HG03280 (cell line): ENCODE measurements at regions not wholly inside any gene's neighbourhood (a gene's known extent, or its start where the extent isn't known, plus 50 kb on each side); places are given as distances from the start of the nearest gene placed in this dataset.
A peak's percentile ranks its signal among the peaks of the same experiment; 100 is the strongest.

Experiments used
- ATAC-seq: cut with Tn5 transposase; IDR thresholded peaks from one replicate; pipeline ENCODE4 v1.9.1; 2021; ENCODE audit warnings: mild to moderate bottlenecking, moderate library complexity; ENCODE audit not compliant: unreplicated experiment

DNA sequence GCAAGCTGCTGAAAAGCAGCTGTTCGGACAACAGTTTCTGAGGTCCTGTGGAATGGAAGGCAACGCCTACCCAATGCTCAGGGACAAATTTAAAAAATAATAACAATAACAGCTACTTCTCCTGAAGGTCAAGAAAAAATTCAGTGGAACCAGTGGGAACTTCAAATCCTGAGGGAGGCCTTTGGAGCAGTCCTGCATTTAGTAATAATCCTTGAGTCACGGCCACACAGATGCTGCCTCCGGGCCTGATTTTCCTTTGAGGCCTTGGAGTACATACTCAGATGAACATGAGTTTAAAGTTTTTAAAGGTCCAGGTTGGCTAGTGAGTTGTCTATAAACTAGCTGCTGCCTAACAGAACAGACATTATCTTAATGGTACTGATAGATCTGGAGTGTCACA lies 268.0 kb downstream of the MSRB3 start:
- ATAC-seq = no peak

DNA sequence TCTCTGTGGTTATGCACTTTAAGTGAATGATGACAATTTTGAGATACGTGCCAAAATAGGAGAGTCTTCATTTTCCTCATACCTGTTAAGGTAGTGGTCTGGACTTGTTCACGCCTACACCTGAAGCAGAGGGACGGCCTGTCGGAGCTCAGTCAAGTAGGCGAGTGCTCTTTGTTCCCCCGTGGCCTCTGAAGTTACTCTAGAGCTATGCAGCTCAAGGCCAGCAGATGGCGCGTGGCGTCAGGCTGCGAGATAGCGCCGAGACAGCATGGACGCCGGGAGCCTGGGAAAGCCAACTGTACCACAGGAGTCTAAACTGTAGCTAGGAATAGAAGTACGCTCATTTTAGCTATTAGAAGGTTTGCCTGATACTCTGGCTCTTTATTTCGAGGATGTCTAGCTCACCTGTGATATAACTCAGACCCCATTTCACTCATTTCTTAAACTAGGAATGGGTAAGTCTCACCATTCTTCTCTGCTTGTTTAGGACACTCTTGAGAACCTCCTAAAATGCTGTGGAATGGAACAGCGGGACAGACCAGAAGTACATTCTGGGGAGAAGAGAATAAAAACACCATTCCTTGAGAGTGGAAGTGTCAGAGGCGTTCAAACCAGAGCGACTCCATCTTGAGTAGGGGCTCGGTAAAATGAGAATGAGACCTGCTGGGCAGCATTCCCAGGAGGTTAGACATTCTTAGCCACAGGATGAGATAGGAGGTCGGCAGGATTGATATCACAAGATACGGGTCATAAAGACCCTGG lies 267.4 kb upstream of the HMGA2 start:
- peak; percentile 99 for ATAC-seq

GRCh38 chr12:65557438-65558181 lies 266.7 kb upstream of the HMGA2 start:
- no peak for ATAC-seq

DNA sequence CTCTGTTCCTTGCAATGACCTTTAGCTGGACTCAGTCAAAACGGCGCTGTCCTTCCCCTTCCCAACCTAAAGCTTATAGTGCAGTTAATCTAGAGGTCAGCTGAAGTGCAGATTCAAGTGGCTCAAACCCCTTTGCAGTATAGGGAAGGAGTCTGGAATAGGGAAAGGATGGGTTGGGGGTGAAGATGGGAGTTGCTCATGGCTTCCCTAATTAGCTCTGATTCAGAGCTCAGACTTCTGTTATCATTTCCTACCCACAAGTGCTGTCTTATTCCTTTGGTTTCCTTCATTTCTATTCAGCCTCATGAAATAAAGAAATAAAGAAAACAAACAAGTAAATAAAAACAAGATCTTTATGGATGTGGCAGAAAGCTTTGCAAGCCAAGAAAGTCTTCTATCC lies 264.0 kb upstream of the HMGA2 start:
- ATAC-seq = no peak

DNA sequence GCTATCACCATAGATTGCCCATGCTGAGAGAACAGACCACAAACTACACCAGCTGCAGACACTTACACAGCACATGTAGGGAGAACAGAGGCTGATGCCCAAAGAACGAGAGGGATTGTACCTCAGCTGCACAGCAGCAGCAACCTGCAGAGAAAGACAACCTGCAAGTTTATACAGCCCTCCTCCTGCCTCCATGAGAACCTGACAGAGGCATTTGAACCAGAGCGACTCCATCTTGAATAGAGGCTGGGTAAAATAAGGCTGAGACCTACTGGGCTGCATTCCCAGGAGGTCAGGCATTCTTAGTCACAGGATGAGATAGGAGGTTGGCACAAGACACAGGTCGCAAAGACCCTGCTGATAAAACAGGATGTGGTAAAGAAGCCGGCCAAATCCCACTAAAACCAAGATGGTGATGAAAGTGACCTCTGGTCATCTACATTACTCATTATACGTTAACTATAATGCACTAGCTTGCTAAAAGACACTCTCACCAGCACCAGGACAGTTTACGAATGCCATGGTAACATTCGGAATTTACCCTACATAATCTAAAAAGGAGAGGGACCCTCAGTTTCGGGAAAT lies 262.4 kb upstream of the HMGA2 start:
- no peak for ATAC-seq

GRCh38 chr12:65565601-65566560 lies 258.4 kb upstream of the HMGA2 start:
- no peak for ATAC-seq

DNA sequence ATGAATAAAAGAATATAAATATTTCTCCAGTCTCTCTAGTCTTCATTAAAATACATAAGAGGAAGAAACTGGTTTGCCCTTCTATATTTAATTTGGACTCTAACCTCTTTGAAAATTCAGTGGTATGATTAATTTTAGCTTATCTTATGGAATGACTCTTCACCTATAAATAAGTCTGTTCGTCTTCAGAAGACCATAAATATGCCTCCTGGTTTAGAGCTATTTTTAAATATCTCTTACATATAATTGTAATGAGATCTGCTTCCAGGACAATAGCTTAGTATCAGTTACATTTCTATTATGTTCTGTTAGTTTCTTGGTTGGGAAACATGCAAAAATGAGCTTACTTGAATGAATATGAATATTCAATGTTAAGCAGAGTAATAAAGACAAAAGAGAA lies 257.5 kb upstream of the HMGA2 start:
- ATAC-seq = no peak

DNA sequence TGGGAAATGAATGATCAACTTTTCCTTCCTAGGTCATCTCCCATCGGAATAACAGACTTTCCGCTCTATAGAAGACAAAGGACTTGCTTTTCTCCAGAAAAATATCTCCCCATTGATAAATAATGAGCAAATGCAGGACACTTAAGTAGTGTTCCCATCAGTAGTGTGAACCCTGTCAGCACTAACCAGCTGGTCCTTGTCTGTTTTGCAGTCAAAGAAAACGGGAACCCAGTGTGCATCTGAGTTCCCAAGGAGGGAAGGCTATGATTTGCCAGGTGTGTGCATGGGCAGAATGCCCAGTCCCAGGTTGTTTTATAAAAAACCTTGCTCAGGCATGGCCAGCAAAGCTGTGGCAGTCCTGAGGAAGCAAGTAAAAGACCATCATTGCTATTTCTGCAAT lies 256.5 kb upstream of the HMGA2 start:
- no peak for ATAC-seq

- no peak for ATAC-seq
These were observed 255.8 kb upstream of the HMGA2 start for GRCh38 chr12:65568517-65568916.

- ATAC-seq = no peak
These were observed 253.7 kb upstream of the HMGA2 start for GRCh38 chr12:65570451-65571130.

- ATAC-seq = no peak
These were observed 249.4 kb upstream of the HMGA2 start for GRCh38 chr12:65574867-65575266.

GRCh38 chr12:65584016-65584415 lies 240.3 kb upstream of the HMGA2 start:
- no peak for ATAC-seq

GRCh38 chr12:65585648-65586602 lies 238.4 kb upstream of the HMGA2 start:
- ATAC-seq = no peak

GRCh38 chr12:65586796-65587195 lies 237.5 kb upstream of the HMGA2 start:
- no peak for ATAC-seq

DNA sequence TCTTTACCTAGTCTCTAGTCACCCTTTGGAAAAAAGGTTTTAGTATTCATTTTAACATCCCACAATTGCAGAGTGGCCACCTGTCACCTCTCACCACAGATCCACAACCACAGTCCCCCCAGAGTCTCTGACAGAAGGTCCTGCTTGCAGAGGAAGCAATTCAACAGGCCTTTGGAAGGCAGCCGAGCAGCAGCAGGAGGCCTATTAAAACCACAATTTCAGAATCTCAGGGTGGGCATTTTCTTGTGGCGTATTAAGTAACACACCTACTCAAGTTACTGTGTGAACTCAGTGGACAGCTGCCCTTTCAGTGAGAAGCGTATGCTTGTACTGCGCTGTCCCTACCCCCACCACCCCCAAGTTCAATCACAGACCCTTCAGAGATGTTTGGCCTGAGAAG lies 234.0 kb upstream of the HMGA2 start:
- ATAC-seq = no peak

DNA sequence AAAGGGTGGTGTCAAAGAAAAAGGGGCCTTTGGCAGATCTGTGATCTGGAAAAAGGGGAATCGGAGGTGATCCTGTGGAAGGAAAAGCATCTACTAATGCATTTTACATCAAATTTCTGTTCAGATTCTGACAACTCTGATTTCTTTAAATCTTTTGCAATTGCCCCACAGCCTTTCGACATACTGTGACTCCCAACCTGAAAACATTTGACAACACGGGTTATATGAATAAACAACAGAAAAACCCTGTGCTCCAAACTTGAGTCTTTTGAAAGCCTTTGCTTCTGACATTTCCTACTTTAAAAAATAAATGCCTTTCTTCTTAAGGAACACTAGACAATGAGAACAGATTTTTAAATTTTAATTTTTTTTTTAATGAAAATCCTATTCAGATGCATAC lies 231.9 kb upstream of the HMGA2 start:
- ATAC-seq = no peak

- no peak for ATAC-seq
These were observed 231.0 kb upstream of the HMGA2 start for GRCh38 chr12:65593239-65593701.

DNA sequence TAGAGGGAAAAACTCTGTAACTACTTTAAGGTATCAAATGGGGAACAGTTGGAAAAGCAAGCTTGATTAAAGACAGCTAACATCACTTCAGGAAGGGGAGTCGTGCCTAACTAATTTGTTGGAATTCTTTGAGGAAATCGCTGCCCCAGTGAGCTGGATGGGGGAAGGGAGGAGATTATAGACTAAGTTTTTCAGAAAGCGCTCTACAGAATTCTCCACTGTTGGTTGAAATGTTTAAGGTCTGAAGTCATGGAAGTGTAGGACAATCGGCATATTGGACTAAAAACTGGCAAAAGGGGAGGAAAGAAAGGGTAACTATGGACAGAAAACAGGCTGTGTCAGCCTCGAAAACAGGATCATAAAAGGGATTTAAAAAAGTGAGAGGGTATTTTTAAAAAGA lies 229.9 kb upstream of the HMGA2 start:
- no peak for ATAC-seq

DNA sequence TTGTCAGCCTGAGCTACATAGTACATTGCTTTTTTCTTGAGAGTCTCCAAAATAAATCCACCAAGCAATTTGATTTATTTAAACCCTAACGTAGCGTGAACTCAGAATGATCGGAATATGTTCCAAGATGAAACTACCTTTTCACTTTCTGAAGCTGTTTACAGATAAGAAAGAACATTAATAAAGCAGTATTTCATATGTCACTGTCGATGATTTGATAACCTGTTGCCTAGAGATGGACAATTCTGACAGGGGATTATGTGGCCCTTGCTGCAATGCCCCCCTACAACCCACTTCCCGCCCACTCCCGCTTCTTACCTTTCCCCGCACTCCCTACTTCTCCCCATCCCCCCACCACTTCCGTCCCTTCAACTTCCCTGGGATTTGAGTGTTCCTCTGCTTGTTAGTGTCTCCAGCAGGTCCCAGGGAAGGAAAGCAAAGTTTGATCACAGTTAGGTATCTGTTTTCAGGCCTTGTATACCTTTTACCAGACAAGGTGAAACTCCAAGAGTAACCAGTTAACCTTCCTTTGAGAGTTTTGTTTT lies 229.2 kb upstream of the HMGA2 start:
- no peak for ATAC-seq
